ENCODE measurements at regions not wholly inside any gene's neighbourhood (a gene's known extent, or its start where the extent isn't known, plus 50 kb on each side); places are given as distances from the start of the nearest gene placed in this dataset.

GRCh38 chr5:84585218-84585617 lies 200.5 kb upstream of the EDIL3 start:
- H3K27me3 ChIP-seq (replicated peaks; ENCODE audit: control insufficient read depth, insufficient read depth, low read length): no peaks in the 10 kb centered on the region
- H3K36me3 ChIP-seq (ENCODE audit: control insufficient read depth, insufficient read depth, low read length): no peaks in the 10 kb centered on the region
- TF ChIP-seq CTCF (IDR thresholded peaks at IDR 0.05; ENCODE audit: insufficient read depth in 1 of 2, low read depth in 1 of 2, low read length in 1 of 2, severe bottlenecking in 1 of 2, unreplicated experiment in 1 of 2): no peak
- Mint-ChIP-seq H3K4me3 (ENCODE audit: unreplicated experiment) (no peak overlapping the region), H3K27ac (ENCODE audit: unreplicated experiment) (no peak overlapping the region), H3K4me1 (ENCODE audit: low read depth, unreplicated experiment) (no peaks in the 10 kb centered on the region), H3K36me3 (ENCODE audit: insufficient read depth, unreplicated experiment) (no peaks in the 10 kb centered on the region), H3K9me3 (ENCODE audit: unreplicated experiment) (no peaks in the 10 kb centered on the region), H3K27me3 (ENCODE audit: insufficient read depth, unreplicated experiment) (peaks cover 5% of the 10 kb centered on the region)
- intact Hi-C loops (cut with micrococcal nuclease; ENCODE audit: unreplicated experiment): loop anchor here (10.0 kb wide), 1 partner anchor 310 kb away; no protein-coding TSS in a partner anchor
- POLR2A ChIA-PET: no interaction called here
- CTCF ChIA-PET: no interaction called here
- H3K4me3 ChIP-seq (ENCODE audit: low read depth, low read length): no peak overlapping the region
- BruUV-seq (replicated peaks): no TSS peak
- no peaks in the 10 kb centered on the region for H3K4me1 ChIP-seq
- no peak for DNase-seq
- H3K9me3 ChIP-seq: no peaks in the 10 kb centered on the region

GRCh38 chr5:84578226-84578625 lies 193.5 kb upstream of the EDIL3 start:
- H3K36me3 ChIP-seq (ENCODE audit: control insufficient read depth, insufficient read depth, low read length): no peaks in the 10 kb centered on the region
- Mint-ChIP-seq H3K27me3 (ENCODE audit: insufficient read depth, unreplicated experiment) (peaks cover 13% of the 10 kb centered on the region), H3K36me3 (ENCODE audit: insufficient read depth, unreplicated experiment) (no peaks in the 10 kb centered on the region), H3K27ac (ENCODE audit: unreplicated experiment) (no peak overlapping the region), H3K4me1 (ENCODE audit: low read depth, unreplicated experiment) (no peaks in the 10 kb centered on the region), H3K9me3 (ENCODE audit: unreplicated experiment) (no peaks in the 10 kb centered on the region), H3K4me3 (ENCODE audit: unreplicated experiment) (no peak overlapping the region)
- BruUV-seq (replicated peaks): no TSS peak
- intact Hi-C loops (cut with micrococcal nuclease; ENCODE audit: unreplicated experiment): no loop called here
- H3K9me3 ChIP-seq: no peaks in the 10 kb centered on the region
- ChIA-PET POLR2A (no interaction called here), CTCF (no interaction called here)
- TF ChIP-seq CTCF (IDR thresholded peaks at IDR 0.05; ENCODE audit: insufficient read depth in 1 of 2, low read depth in 1 of 2, low read length in 1 of 2, severe bottlenecking in 1 of 2, unreplicated experiment in 1 of 2): no peak
- H3K4me3 ChIP-seq (ENCODE audit: low read depth, low read length): no peak overlapping the region
- no peaks in the 10 kb centered on the region for H3K27me3 ChIP-seq (replicated peaks; ENCODE audit: control insufficient read depth, insufficient read depth, low read length)
- H3K4me1 ChIP-seq: no peaks in the 10 kb centered on the region
- DNase-seq: no peak

GRCh38 chr5:84573017-84573712 lies 188.5 kb upstream of the EDIL3 start:
- Histone ChIP-seq H3K9me3 (no peaks in the 10 kb centered on the region), H3K36me3 (ENCODE audit: control insufficient read depth, insufficient read depth, low read length) (no peaks in the 10 kb centered on the region), H3K4me1 (no peaks in the 10 kb centered on the region), H3K27me3 (replicated peaks; ENCODE audit: control insufficient read depth, insufficient read depth, low read length) (no peaks in the 10 kb centered on the region), H3K4me3 (ENCODE audit: low read depth, low read length) (no peak overlapping the region)
- H3K4me3 Mint-ChIP-seq (ENCODE audit: unreplicated experiment): no peak overlapping the region
- POLR2A ChIA-PET: no interaction called here
- no peak for TF ChIP-seq CTCF (IDR thresholded peaks at IDR 0.05; ENCODE audit: insufficient read depth in 1 of 2, low read depth in 1 of 2, low read length in 1 of 2, severe bottlenecking in 1 of 2, unreplicated experiment in 1 of 2)
- H3K36me3 Mint-ChIP-seq (ENCODE audit: insufficient read depth, unreplicated experiment): no peaks in the 10 kb centered on the region
- no peaks in the 10 kb centered on the region for H3K4me1 Mint-ChIP-seq (ENCODE audit: low read depth, unreplicated experiment)
- H3K9me3 Mint-ChIP-seq (ENCODE audit: unreplicated experiment): no peaks in the 10 kb centered on the region
- H3K27me3 Mint-ChIP-seq (ENCODE audit: insufficient read depth, unreplicated experiment): peaks cover 12% of the 10 kb centered on the region
- intact Hi-C loops (cut with micrococcal nuclease; ENCODE audit: unreplicated experiment): no loop called here
- H3K27ac Mint-ChIP-seq (ENCODE audit: unreplicated experiment): no peak overlapping the region
- DNase-seq: no peak
- BruUV-seq (replicated peaks): no TSS peak
- CTCF ChIA-PET: no interaction called here
